ENCODE measurements at regions not wholly inside any gene's neighbourhood (a gene's known extent, or its start where the extent isn't known, plus 50 kb on each side); places are given as distances from the start of the nearest gene placed in this dataset.

DNA sequence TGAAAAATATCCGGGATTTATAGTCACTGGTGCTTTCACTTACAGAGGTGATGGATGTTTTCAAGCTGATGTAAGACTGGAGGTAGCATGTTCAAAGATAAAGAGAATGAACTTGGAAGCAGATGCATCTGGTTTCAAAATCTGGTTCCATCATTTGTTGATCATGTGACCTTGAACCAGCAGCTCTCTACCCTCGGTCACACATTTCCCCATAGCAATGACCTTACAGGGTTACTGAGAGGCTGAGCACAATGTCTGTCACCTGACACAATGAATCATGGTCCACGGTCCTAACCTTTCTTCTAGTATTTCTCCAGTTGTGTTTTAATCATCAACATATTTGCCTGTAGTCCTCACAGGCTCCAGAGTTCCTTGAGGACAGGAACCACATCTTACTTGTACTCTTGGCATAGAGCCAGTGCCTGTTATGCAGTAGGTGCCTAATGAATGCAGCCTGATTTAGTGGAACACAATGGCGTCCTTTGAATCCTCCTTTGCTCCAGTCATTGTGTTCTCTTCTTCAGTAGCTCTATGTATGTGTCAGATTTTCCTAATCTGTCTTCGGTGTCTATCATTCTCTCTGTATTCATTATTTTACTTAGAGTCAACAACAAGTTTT, 667.3 kb downstream of the PTPRU start:
- Histone ChIP-seq H3K4me3 (ENCODE audit: low read depth, low read length) (no peak overlapping the region), H3K27ac (no peak overlapping the region), H3K9me3 (ENCODE audit: severe bottlenecking) (no peaks in the 10 kb centered on the region), H3K36me3 (no peaks in the 10 kb centered on the region), H3K27me3 (ENCODE audit: insufficient read depth, low read depth, severe bottlenecking) (no peaks in the 10 kb centered on the region)
- DNase-seq, result no peak
- TF ChIP-seq, protein P1, sequence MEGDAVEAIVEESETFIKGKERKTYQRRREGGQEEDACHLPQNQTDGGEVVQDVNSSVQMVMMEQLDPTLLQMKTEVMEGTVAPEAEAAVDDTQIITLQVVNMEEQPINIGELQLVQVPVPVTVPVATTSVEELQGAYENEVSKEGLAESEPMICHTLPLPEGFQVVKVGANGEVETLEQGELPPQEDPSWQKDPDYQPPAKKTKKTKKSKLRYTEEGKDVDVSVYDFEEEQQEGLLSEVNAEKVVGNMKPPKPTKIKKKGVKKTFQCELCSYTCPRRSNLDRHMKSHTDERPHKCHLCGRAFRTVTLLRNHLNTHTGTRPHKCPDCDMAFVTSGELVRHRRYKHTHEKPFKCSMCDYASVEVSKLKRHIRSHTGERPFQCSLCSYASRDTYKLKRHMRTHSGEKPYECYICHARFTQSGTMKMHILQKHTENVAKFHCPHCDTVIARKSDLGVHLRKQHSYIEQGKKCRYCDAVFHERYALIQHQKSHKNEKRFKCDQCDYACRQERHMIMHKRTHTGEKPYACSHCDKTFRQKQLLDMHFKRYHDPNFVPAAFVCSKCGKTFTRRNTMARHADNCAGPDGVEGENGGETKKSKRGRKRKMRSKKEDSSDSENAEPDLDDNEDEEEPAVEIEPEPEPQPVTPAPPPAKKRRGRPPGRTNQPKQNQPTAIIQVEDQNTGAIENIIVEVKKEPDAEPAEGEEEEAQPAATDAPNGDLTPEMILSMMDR (IDR thresholded peaks at IDR 0.05; ENCODE audit: low read depth, low read length), result no peak

DNA sequence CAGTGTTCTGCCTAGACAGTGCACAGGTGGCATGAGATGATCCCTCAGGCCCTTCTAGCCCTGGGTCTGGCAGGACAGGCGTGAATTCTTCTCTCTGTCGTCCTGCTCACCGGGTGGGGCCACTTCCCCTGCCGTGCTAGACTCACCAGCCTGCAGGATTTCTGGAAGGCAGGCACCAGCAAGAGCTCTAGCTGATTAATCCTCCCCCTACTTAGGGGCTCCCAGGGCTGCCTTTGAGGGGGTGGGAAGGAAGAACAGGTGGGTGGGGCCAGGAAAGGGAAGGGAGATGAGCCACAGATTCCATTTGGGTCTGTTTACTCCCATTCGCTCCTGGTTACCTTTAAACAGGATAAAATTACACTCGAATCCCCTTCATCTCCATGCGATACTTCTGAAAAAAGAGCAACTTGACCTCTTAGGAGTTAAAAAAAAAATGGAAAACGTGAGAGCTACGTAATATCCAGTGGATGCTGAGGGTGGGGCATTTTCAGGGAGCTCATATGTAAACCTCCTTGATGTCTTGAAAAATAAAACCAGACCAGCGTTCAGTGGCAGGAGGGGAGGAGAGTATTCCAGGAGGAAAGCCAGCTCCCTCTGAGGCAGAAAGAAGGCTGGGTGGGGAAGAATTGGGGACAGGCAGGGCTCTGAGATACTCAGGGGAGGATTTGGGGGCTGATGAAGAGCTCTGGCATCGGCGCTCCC, 665.5 kb downstream of the PTPRU start:
- TF ChIP-seq, protein P1 (IDR thresholded peaks at IDR 0.05; ENCODE audit: low read depth, low read length), result no peak
- H3K4me3 ChIP-seq (ENCODE audit: low read depth, low read length), result no peak overlapping the region
- DNase-seq, result peak; percentile 87

DNA sequence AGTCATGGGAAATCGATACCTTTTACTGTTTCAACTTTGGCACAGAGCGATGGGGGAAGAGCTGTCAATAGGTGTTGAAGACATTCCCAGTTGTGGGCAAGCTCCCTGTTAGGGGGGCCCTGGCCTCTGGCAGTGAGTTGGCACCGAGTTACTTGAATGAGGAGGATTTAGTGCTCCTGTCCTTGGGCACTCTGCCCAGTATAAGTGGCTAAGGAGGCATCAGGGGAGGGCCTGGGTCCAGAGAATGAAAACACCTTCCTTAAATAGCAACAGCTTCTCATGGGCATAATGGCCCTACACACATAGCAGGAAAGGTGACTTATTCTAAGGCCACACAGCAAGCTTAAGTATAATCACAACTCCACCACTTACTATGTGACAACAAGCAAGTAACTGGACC, 664.4 kb downstream of the PTPRU start:
- Histone ChIP-seq H3K27me3 (ENCODE audit: insufficient read depth, low read depth, severe bottlenecking) (no peaks in the 10 kb centered on the region), H3K9me3 (ENCODE audit: severe bottlenecking) (no peaks in the 10 kb centered on the region), H3K27ac (no peak overlapping the region; the same call in 1 of the 2 replicates), H3K36me3 (no peaks in the 10 kb centered on the region), H3K4me3 (ENCODE audit: low read depth, low read length) (no peak overlapping the region)
- no peak for DNase-seq
- TF ChIP-seq, protein P1 (IDR thresholded peaks at IDR 0.05; ENCODE audit: low read depth, low read length), result no peak

More for the DNA sequence above, 665.5 kb downstream of the PTPRU start:
- H3K27me3 ChIP-seq (ENCODE audit: insufficient read depth, low read depth, severe bottlenecking), result no peaks in the 10 kb centered on the region
- H3K36me3 ChIP-seq, result no peaks in the 10 kb centered on the region
- H3K27ac ChIP-seq, result peak overlapping the region; percentile 52
- H3K9me3 ChIP-seq (ENCODE audit: severe bottlenecking), result no peaks in the 10 kb centered on the region

DNA sequence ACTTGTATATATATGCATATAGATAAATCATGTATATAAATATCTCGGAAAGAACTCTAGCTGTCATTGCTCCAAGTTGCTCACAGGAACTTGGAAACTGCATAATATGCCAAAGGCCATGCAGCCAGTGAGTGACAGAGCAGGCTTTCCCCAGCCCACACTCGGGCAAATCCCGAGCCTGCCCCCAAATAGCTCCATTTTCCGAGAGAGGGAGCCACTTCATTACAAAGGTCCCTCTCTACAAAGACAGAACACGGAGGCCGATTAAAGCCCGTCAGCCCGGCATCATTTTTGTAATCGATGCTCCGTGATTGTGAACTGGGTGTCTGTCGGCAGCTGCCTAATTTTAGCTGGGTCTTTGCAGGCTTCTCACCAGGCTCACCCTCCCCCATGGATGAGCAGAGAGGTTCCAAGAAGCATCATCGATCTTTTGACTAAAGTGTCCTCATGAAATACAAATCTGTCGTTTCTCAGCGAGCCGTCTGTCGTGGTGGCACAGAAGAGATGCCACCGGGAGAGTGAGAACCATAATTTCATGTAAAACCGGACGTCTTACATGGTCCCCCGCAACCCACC, 663.9 kb downstream of the PTPRU start:
- Histone ChIP-seq H3K4me3 (ENCODE audit: low read depth, low read length) (no peak overlapping the region), H3K27me3 (ENCODE audit: insufficient read depth, low read depth, severe bottlenecking) (no peaks in the 10 kb centered on the region), H3K36me3 (no peaks in the 10 kb centered on the region), H3K9me3 (ENCODE audit: severe bottlenecking) (no peaks in the 10 kb centered on the region), H3K27ac (no peak overlapping the region)
- DNase-seq, result no peak
- TF ChIP-seq, protein P1 (IDR thresholded peaks at IDR 0.05; ENCODE audit: low read depth, low read length), result no peak

DNA sequence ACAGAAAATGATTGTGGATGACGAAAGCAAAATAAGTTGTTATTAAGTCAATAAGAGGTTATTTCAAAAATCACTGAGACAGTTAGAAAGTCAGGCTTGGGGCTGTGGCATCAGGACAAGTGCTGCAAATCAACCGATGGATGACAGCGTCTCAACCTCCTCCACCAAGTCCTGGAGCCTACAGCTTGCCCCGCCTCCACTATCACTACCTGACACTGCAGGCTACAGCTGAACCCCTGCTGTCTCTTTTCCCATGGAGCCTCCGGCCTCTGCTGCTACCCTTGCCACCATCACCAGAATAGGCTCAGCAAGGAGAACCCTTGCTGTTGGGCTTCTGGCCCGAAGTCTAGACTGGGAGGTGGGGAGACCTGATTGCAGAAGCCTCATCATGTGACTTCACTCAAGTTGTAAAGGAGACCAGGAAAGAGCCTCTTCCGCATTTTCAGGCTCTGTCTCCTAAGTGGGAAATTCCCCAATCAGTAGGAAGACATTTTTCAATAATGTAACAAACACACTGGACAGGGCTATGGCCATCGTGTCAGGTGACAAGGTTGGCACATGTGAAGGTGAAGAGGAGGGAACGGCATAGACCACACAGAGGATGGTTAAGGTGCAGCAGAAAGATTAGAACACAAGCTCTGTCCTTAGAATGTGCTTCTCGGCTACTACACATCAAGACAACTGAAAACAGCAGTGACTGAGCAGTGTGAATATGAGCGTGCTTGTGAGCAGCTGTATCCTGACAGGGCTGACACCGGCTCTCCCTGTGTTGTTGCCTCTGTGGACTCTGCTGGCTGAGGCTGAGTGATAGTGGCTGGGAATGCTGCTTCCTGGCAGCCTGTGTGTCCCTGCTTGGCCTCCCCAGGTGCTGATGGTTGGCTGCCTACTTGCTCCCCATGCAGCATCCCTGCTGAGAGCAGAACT, 660.7 kb downstream of the PTPRU start:
- Histone ChIP-seq H3K9me3 (ENCODE audit: severe bottlenecking) (no peaks in the 10 kb centered on the region), H3K4me3 (ENCODE audit: low read depth, low read length) (no peak overlapping the region), H3K36me3 (no peaks in the 10 kb centered on the region), H3K27me3 (ENCODE audit: insufficient read depth, low read depth, severe bottlenecking) (no peaks in the 10 kb centered on the region), H3K27ac (no peak overlapping the region)
- no peak for DNase-seq
- TF ChIP-seq, protein P1 (IDR thresholded peaks at IDR 0.05; ENCODE audit: low read depth, low read length), result no peak
